ENCODE measurements at regions not wholly inside any gene's neighbourhood (a gene's known extent, or its start where the extent isn't known, plus 50 kb on each side); places are given as distances from the start of the nearest gene placed in this dataset.

GRCh38 chr11:116079580-116079979 is 575.4 kb upstream of the CADM1 start:
- intact Hi-C loops (cut with micrococcal nuclease; ENCODE audit: unreplicated experiment), result no loop called here
- TF ChIP-seq FOXP1 (IDR thresholded peaks at IDR 0.05) (no peak), FOXP1 (CRISPR knock-in tag; IDR thresholded peaks at IDR 0.05) (no peak), CEBPB (IDR thresholded peaks at IDR 0.05; ENCODE audit: borderline replicate concordance, low read depth, low read length) (peak; percentile 54; the same call in 1 of the 2 replicates), NR0B2 (CRISPR knock-in tag; IDR thresholded peaks at IDR 0.05) (no peak), ZNF224 (CRISPR knock-in tag; IDR thresholded peaks at IDR 0.05) (no peak)
- ChIA-PET POLR2A (no interaction called here), CTCF (ENCODE audit: low intra/inter-chr PET ratio, low total read pairs) (no interaction called here)
- Histone ChIP-seq H3K9me3 (ENCODE audit: low read length) (no peaks in the 10 kb centered on the region), H3K79me2 (ENCODE audit: insufficient read depth, low read length) (no peaks in the 10 kb centered on the region), H3K4me2 (ENCODE audit: low read depth, low read length) (no peak overlapping the region), H4K20me1 (ENCODE audit: insufficient read depth, low read length) (no peaks in the 10 kb centered on the region), H3K4me3 (replicated peaks in 1 of 3; ENCODE audit: insufficient read depth in 1 of 3, low read depth in 2 of 3, low read length in 3 of 3) (no peak overlapping the region), H3K27me3 (ENCODE audit: control insufficient read depth in 1 of 2, insufficient read depth in 2 of 2, low read length in 2 of 2) (peaks cover 0 to 8% of the 10 kb centered on the region in 2 experiments; a peak in 2 of 5 replicates), H3K36me3 (replicated peaks in 1 of 2; ENCODE audit: control insufficient read depth in 1 of 2, insufficient read depth in 2 of 2, low read length in 2 of 2) (no peaks in the 10 kb centered on the region), H3K27ac (ENCODE audit: extremely low read length, insufficient read depth, low read length) (no peak overlapping the region), H3K4me1 (ENCODE audit: insufficient read depth, low read length) (no peaks in the 10 kb centered on the region), H3K9ac (ENCODE audit: insufficient read depth, low read depth, low read length) (no peak overlapping the region), H2AFZ (ENCODE audit: low read length) (no peak overlapping the region)
- WGBS (ENCODE audit: low lambda C conversion rate), result 30% methylated on average over 2 of the region's 2 CpGs
- ATAC-seq, result no peak
- in situ Hi-C loops (cut with HindIII; ENCODE audit: extremely low pct_ligation_motif_present, low pct_unique_long_range_greater_than_20kb), result no loop called here
- DNase-seq (ENCODE audit: low spot score), result no peak
- no TSS peak for BruUV-seq (replicated peaks)
- no peak for FAIRE-seq

- intact Hi-C loops (cut with micrococcal nuclease; ENCODE audit: unreplicated experiment), result no loop called here
- Histone ChIP-seq H3K36me3 (replicated peaks in 1 of 2; ENCODE audit: control insufficient read depth in 1 of 2, insufficient read depth in 2 of 2, low read length in 2 of 2) (no peaks in the 10 kb centered on the region), H2AFZ (ENCODE audit: low read length) (no peak overlapping the region), H3K27me3 (ENCODE audit: control insufficient read depth in 1 of 2, insufficient read depth in 2 of 2, low read length in 2 of 2) (peaks cover 2 to 14% of the 10 kb centered on the region in 2 experiments; a peak in 2 of 5 replicates), H3K9me3 (ENCODE audit: low read length) (no peaks in the 10 kb centered on the region), H4K20me1 (ENCODE audit: insufficient read depth, low read length) (no peaks in the 10 kb centered on the region), H3K27ac (ENCODE audit: extremely low read length, insufficient read depth, low read length) (no peak overlapping the region), H3K4me1 (ENCODE audit: insufficient read depth, low read length) (no peaks in the 10 kb centered on the region), H3K4me2 (ENCODE audit: low read depth, low read length) (no peak overlapping the region), H3K9ac (ENCODE audit: insufficient read depth, low read depth, low read length) (no peak overlapping the region), H3K4me3 (replicated peaks in 1 of 3; ENCODE audit: insufficient read depth in 1 of 3, low read depth in 2 of 3, low read length in 3 of 3) (no peak overlapping the region), H3K79me2 (ENCODE audit: insufficient read depth, low read length) (no peaks in the 10 kb centered on the region)
- in situ Hi-C loops (cut with HindIII; ENCODE audit: extremely low pct_ligation_motif_present, low pct_unique_long_range_greater_than_20kb), result no loop called here
- BruUV-seq (replicated peaks), result no TSS peak
- DNase-seq (ENCODE audit: low spot score) (peak; percentile 15), FAIRE-seq (no peak), ATAC-seq (peak; percentile 82)
- ChIA-PET CTCF (ENCODE audit: low intra/inter-chr PET ratio, low total read pairs) (no interaction called here), POLR2A (no interaction called here)
- TF ChIP-seq SMC3 (IDR thresholded peaks at IDR 0.05; ENCODE audit: low read length) (peak; percentile 24; the same call in 1 of the 2 replicates), STAG1 (CRISPR knock-in tag; IDR thresholded peaks at IDR 0.05) (peak; percentile 52), FOXA3 (CRISPR knock-in tag; IDR thresholded peaks at IDR 0.05) (no peak), GLMP (CRISPR knock-in tag; IDR thresholded peaks at IDR 0.05; ENCODE audit: borderline replicate concordance) (no peak), CTCF (CRISPR knock-in tag; IDR thresholded peaks at IDR 0.05) (peak; percentile 56), RAD21 (CRISPR knock-in tag; IDR thresholded peaks at IDR 0.05) (peak; percentile 27; the same call in 1 of the 2 replicates)
- 40% methylated on average over 6 of the region's 6 CpGs for WGBS (ENCODE audit: low lambda C conversion rate)
These were observed 573.9 kb upstream of the CADM1 start for GRCh38 chr11:116078101-116078591.

Data from HepG2 (cell line).